8988T (cell line): ENCODE measurements at regions not wholly inside any gene's neighbourhood (a gene's known extent, or its start where the extent isn't known, plus 50 kb on each side); places are given as distances from the start of the nearest gene placed in this dataset.

Experiments
- DNase-seq: peaks from one replicate; pipeline ENCODE4 v3.0.0; 2011

DNA sequence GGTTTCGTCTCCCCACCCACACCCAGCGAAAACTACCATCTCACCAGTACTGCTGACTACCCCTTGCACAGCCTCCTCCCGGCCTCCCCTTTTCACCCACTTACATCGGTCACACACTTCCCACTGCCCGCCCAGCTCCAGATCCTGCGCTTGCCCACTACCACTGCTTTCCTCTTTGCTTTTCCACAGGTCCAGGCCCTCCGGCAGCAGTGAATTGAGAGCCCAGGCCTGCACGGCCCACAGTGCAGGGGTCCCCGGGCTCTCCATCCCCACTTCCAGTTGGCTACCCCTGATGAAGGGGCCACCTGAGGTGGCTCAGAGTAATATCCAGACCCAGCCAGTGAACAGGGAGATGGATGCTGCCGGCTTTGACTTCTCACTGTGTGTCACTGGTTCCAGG, 120.2 kb upstream of the FSTL4 start:
- no peak for DNase-seq

DNA sequence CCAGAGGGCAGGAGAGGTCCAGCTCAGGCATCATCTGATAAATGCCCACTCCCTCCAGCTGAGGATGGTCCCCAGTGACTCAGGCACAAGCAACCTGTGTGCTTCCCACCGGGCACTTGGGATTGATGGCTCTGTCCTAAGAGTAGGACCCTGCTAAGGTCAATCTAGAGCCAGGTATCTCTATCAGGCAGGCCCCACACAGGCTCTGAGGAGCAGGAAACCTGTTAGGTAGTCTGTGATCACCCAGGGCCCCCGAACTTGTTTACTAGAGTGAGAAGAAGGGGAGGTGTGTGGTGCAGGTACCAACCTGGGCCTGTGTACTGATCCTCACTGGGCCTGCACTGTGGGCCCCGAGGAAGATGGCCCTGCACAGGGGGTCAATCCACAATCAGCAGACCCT, 119.6 kb upstream of the FSTL4 start:
- DNase-seq, result no peak

DNA sequence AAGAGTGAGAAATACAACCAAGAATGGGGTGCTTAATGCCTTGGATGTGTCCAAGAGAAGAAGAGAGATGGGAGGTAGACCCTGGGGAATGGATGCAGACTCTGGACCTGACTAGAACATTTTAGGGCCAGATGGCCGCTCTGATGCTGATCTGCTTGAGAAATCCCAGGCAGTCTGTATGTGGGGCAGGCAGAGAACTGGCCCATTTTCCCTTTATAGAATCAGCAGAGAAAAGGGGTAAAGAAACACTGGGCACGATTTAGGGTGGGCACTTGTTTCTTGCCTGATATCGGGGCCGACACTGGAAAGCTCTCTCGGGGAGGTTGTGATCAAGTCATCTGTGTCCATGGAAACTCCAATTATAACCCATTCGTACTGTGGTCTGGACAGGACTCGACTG, 118.5 kb upstream of the FSTL4 start:
- no peak for DNase-seq

DNA sequence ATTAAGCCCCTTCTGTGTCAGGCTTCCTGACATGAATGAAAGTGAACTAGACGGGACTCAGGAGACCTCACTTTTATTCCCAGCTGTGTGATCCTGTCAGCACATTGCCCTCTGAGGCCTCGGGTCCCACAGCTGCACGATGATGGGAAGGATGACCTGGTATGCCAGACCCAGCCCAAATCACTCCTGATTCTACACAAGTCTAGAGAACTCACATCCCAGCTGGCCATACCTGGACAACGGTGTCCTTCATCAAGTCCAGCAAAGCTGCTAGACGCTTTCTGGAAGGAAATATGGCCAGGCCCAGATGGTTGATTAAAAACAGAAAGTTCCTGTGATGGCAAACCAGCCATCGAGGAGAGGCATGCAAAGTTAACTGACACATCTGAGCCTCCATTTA, 118.0 kb upstream of the FSTL4 start:
- DNase-seq, result no peak

DNA sequence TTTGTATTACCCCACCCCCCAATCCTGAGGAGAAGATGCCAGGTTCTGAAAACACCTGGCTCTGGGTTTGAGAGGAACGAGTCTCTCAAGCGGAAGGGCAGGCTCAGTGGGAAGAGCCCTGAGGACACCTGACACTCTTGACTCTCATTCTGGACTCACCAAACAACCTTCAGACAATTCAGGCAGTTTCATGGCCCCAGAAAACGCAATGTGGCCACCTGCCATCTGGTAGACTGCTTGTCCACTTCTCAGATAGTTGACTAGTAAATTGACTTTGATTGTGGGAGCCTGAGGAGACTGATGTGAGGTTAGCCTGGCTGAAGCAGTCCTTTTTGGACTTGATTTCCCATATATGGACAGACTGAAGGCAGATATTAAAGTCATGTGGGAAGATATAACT, 117.5 kb upstream of the FSTL4 start:
- no peak for DNase-seq

DNA sequence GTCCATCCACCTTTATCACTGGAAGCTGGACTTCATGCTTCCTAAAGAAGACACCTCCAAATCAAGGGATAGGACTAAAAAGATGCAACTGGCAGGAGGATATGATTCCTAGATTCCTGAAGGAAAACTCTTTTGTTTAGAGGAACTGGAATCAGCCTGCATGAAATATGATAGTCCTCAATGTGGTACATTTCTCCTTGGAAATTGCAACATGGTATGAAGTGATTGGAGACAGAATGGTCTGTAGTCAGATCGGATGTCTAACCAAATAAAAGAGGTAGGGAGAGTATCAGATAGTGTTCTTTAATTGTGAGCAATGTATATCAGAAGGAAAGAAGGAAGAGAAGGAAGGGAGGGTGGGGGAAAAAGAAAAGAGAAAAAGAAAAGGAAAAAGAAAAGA, 116.1 kb upstream of the FSTL4 start:
- no peak for DNase-seq

DNA sequence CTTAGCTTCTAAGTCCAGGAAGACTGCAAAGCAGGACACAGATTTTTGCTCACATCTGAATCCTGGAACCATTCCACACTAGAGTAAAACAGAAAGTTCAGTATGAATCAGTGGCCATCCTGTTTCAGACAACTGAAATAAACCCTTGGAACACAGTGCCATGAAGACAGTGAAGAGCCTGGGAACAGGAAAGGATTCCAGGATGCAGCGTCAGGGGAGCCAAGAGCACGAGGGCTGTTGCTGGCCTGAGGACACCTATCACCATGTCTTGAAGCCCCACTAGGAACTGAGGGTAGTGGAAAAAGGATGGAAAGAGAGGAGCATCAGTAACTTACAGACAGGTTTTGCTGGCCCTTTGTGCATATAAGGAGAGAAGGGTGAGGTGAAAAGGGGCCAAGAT, 115.3 kb upstream of the FSTL4 start:
- no peak for DNase-seq

DNA sequence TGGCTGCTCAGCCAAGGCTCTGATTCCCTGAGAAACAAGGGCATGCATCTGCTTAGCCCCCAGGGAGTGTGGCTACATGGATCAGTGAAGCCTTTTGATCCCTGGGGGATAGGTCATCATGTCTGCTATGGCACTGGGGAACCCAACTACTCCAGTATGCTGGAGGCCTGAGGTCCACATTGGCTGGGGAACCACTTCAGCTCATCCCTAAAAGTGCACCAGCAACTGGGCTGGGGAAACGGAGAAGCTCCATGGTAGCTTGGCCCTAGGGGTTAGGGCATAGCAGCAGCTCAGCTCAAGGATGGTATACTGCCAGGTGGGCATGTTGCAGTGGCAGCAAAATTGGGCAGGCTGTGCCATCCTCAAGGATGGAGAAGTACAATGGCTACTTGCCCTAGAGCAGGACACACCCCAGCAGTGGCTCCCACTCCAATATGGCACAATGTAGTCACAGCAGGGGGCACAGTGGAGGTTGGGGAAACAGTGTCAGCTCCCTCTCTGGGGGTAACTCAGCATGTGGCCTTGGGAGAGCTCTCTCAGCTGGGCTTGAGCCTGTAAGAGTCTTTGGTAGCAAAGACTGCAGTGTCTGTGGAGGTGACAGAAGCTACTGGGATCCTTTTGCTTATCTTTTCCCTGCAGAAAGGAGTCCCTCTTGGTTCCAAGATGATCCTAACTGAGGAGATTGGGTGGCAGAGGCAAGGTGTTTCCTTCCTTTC, 111.5 kb upstream of the FSTL4 start:
- no peak for DNase-seq

DNA sequence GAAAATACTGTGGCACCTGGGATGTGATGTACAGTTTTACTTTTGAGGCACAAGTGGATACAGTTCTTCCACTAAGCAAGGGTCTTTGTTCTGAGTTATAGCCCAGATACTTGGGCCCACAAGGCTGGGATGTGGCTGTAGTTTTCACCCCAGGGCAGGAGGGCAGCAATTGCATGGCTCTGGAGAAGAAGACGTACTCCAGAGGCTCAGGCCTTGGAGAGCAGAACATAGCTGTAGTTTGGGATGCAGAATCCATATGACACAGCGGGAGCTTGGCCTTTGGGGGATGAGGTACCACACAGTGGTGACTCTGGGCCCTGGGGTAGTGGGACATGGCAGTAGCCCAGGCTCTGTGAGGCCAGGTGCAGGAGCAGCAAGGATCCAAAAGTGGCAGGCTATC, 110.8 kb upstream of the FSTL4 start:
- no peak for DNase-seq

DNA sequence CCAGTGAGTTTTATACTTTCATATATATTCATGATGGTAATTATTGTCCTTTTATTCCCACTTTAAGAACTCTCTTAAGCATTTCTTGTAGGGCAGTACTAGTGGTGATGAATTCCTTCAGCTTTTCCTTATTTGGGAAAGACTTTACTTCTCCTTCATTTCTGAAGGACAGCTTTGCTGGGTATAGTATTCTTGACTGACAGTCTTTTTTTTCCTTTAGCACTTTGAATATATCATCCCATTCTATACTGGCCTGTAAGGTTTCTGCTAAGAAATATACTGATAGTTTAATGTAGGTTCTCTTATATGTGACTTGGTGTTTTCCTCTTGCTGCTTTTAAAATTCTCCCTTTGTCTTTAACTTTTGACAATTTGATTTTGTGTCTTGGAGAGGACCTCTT, 109.0 kb upstream of the FSTL4 start:
- DNase-seq, result no peak

DNA sequence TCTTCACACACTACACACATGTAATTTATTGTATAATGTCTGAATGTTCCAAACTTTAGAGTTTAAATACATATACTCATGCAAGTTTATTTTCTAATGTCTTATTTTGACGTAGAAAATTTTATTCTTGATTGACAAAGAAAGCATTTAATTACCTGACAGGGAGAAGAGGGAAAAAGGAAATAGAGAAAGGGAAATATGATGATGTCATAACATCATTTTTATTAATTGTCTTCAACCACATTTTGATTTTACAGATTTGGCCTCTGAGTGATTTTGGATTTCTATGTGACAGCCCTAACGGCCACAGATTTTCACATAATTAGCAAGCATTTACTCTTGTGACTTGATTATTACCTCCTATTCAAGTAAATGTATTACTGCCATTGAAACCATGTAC, 106.1 kb upstream of the FSTL4 start:
- DNase-seq, result no peak

DNA sequence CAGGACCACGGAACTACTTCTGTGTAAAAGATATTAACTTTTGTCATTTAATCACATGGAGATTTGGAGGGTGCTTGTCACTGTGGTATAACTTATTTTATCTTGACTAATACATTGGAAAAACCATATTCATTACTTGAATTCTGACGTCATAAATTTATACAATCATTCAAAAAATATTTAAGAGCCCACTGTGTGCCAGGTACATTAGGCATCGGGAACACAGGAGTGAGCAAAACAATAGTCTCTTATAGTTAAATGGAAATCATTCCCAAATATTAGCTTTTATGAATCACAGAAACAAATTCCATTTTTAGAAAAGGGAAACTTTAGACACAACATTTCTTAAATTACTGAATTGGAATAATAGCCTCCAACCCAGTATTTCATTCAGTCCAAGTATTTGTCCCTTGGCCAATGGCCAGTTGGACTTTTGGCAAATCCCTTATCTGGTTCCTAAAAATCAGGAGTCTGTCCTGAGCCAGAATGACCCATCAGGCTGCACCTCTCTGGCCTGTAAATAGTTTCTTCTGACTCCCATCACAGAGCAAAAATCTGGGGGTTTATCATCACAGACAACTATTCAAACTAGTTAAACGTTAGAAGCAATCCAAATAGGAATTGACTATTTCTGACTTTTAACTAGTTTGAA, 104.3 kb upstream of the FSTL4 start:
- DNase-seq, result no peak

DNA sequence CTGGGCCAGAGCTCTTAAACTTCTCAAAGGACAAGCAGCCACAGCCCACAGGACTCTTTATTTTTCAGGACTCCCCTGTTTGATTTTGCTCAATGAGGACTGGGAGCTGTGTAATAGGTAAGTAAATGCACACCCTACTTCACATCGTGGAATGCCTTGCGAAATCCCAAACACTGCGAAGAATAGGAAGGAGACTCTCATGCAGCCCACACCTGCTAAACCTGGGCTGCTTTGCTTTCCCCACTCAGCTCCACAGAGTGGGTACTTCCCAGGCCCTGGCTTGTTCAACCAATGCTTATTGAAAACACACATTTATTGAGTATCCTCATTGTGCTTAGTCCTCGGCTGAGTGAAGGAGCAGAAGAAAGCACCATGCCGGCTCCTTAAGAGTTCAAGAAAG, 103.3 kb upstream of the FSTL4 start:
- DNase-seq, result no peak

DNA sequence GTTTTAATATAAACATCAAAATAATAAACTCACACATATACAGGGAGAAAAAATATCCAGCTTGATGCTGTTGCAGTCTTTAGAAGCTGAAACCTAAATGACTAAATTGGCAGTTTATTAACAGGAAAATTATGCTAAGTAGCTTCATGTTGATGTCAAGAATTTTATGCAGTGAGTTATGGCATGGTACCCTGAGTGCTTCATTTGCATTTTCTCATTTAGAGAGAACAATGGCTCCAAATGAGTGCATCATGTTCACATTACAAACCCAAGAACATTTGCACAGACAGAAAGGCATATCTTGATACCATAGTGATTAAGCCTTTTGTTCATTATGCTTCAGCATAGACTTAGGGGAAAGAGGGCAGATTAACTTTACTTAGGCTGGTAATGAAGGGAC, 102.9 kb upstream of the FSTL4 start:
- DNase-seq, result no peak

DNA sequence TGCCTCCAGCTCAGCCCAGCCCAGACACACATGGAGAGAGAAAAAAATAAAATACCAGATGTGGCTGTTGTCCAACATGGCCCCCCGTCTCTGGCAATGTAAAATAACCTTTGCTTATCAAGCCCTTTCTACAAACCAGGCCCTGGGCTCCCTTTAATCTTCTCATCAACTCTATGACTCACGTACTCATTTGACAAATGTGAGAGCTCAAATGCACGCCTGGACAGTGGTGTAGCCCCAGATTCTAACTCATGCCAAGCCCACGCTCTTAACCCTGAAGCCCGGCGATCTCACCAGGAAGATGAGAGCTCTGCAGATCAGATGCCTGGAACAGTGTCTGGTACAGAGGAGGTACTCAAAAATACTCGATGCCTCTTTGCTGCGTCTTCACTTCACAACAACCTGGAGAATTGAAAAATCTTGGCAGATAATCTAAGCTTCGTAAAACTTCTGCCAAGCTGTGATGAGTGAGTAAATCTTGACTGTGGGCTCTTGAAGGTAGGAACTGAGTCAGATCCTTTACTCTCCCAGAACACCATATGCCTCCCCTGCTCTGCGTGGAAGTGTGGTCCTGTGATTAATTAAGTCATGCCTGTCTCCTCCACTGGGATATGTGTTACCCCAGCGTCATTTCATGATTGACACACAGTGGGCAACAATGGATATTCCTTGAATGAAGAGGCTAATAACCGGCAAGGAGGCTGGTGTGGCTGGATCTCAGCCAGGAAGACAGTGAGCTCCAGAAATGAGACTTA, 102.0 kb upstream of the FSTL4 start:
- no peak for DNase-seq

DNA sequence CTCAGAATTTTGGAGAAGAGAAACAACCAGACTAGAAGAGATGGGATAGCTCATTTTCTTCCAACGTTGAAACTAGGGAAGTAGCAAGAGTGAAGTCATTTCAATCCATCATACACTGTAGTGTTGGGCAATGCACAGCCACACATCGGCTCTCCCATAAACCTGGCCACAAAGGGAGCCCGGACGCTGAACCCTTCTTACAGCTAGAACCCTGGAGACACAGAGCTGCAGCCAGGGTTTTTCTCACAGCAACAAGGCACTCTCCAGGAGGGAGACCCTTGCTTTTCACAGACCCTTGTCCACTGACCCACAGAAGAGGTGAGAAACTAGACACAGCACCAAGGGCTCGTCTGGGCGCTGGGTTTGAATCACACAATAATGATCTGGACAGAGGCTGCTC, 101.4 kb upstream of the FSTL4 start:
- DNase-seq, result no peak

DNA sequence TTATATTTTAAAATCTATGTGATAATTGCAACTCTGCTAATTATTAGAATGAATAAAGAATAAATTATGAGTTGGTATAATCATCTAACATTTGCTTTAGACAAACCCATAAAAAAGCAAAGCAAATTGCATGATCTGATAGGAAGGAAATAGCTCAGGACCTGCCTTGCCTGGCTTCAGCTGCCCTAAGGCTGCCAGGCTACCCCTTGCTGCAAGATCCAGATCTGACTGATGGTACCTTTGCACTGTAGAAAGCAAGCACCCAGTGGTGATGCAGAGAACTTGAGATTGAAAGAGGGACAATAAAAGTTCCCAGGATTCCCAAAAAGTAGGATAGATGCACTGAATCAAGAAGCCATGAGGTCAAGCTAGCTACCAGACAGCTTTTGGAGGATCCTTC, 100.9 kb upstream of the FSTL4 start:
- no peak for DNase-seq

DNA sequence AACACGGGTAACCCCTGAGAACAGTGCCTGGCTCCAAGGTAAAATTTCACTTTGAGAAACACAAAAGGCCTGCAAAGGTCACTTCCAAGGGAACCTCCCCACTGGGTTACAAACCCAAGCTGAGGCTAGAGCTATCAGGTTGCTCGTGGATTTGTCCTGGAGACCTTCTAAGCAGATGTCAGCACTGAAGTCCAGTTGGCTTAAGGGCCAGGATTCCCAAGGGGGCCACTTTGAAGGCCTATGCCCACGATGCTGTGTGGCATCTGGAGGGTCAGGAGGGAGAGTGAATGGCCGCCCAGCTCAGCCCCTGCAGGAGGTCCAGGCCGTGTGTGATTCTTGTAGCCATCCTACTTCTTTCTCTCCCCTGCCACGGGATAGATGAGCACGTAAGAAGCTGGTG, 100.2 kb upstream of the FSTL4 start:
- DNase-seq, result no peak

DNA sequence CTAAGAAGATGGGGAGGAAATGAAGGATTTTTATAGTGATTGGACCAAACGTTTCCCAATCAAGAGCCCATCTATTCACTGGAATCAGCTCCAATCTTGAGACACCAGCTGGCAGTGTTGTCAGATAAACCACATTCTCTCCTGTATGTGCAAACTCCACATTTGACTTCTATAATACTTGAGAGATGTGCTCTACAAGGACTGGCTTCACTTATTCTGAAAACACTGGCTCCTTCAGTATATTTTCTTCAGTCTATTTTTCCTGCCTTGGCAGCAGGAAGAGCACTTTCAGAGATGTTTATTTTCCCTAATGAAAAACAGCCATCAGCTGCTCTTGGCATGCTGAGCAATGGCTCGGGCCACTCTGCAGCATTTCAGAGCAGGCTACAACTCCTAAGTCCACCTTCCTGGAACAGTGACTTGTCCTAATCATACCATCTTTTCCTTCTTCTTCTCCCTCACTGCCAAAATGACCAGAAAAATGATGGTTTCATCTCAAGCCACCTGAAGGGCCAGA, 96.9 kb upstream of the FSTL4 start:
- no peak for DNase-seq

DNA sequence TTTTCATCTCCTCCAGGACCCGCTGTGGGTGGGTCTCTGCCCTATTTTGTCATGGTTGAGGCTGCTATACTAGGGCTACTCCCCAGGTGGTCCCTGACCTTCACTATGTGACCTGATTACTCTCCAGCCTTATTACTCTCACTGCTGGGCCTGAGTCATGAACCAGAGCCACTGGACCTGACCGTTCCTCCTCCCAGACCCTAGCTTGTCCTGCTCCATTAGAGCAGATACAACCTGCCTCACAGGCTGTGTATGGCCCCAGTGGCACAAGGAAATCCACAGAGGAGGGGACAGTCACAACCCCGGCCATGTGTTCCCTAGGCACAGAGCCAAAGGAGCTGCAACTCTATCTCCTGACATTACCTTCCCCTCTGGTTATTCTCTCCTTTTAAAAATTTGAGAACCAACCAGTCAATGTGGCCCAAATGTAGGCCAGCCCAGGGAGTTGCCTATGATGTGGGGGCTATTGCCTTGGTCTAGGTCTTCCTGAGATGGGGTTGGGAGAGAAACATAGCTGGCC, 96.0 kb upstream of the FSTL4 start:
- DNase-seq, result no peak

DNA sequence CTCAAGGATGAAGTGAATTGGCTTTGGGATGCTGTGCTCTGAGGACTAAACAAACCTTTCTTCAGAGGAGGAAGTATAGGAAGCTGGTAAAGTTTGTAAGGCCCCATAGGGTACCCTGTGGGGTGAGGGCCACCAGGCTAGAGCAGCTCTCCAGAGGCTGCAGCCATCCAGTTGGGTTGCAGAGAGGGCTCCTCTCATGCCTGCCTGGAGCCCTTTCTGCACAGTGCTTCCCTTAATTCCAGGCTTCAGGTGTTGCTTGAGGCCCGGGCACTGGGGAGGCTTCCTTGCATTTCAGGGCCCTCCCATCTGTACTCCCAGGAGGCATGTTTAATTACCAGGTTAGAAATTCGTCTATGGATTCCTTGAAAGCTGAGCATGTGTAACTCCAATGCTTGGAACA, 95.3 kb upstream of the FSTL4 start:
- DNase-seq, result no peak

DNA sequence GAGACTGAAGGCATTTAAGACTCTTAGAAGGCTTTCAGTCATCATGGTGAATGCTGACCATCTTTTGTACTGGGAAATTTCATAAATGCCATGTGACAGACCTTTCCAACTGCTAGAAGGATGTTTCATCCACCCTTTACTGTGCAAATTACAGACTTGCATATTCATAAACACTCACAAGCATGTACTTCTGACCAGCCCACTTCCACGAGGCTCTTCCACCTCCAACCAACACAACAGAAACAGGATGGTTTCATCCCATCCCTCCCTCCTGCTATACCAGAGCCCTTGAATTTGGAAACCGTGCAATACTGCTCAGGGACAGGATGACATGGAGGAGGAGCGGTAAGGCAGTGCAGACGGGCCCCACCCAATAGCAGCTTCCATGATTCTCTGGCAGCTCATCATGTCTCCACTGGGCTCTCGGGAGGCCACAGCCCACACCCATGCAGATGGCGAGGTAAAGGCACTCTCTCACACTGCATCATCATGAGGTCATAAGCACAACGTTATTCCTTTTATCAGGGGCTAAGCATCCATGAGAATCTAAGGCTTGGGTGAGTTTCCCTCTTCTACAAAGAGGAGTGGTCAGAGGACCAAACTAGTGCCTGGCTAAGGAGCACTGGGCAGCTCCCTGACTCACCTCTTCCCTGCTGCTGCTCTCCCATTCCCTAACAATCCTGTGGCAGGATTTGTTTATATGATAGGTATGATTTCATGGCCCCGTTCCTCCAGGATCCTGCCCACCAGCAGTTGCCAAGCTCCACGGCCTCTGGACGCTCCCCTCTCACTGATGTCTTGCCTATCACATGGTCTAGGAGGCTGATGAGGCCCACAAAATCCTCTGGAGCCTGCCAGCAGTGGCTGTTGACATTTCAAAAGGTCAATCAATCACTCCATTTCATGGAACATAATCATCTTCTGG, 94.4 kb upstream of the FSTL4 start:
- DNase-seq, result no peak

DNA sequence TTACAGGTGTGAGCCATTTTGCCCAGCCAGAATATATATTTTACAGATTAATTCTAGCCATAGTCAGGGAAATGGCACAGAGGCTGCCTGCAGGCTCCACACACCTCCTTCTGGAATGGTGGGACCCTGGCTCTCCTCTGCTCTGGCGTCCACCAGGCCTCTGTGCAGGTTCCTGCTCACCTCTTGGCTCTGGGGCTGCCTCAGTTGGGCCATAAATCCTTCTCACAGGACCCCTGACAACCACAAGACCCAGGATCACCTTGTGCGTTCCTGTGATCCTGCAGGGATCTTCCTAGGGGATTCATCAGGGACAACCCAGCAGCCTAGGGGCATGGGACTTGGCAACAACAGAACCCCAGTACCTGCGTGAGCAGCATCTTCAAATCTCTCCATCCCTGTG, 93.0 kb upstream of the FSTL4 start:
- no peak for DNase-seq
